ENCODE measurements at regions not wholly inside any gene's neighbourhood (a gene's known extent, or its start where the extent isn't known, plus 50 kb on each side); places are given as distances from the start of the nearest gene placed in this dataset.

DNA sequence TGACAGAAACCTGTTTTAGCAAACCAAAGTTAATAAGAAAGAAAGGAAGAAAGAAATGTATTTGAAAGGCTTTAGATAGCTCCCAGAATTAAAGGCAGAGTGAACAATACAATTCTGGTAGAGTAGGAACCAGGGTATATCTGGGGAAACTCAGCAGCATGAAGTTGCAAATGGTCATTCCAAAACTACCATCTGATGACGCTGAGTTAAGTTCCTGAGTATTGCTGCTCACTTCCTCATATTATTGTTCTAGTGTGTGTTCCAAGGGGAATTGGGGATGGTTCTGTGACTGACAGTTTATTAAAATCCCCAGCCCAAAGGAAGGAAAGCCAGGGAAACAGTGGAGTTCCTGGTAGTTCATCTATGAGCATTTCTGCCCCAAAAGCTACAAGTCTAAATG, 88.3 kb upstream of the FRMD4B start:
- TF ChIP-seq SP1 (IDR thresholded peaks at IDR 0.05), result no peak
- no peak for TF ChIP-seq BHLHE40 (IDR thresholded peaks at IDR 0.05; ENCODE audit: borderline replicate concordance)
- TF ChIP-seq FOXA1 (IDR thresholded peaks at IDR 0.05), result no peak
- no peak for TF ChIP-seq FOXM1 (IDR thresholded peaks at IDR 0.05; ENCODE audit: borderline replicate concordance)
- TF ChIP-seq, protein P1, sequence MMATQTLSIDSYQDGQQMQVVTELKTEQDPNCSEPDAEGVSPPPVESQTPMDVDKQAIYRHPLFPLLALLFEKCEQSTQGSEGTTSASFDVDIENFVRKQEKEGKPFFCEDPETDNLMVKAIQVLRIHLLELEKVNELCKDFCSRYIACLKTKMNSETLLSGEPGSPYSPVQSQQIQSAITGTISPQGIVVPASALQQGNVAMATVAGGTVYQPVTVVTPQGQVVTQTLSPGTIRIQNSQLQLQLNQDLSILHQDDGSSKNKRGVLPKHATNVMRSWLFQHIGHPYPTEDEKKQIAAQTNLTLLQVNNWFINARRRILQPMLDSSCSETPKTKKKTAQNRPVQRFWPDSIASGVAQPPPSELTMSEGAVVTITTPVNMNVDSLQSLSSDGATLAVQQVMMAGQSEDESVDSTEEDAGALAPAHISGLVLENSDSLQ (IDR thresholded peaks at IDR 0.05), result no peak
- no peak for TF ChIP-seq ELF4 (IDR thresholded peaks at IDR 0.05)
- TF ChIP-seq ARNT (IDR thresholded peaks at IDR 0.05), result no peak
- no peak for TF ChIP-seq NFRKB (IDR thresholded peaks at IDR 0.05)
- TF ChIP-seq SUZ12 (IDR thresholded peaks at IDR 0.05), result no peak
- no peak for TF ChIP-seq HDGF (IDR thresholded peaks at IDR 0.05; ENCODE audit: borderline replicate concordance)
- no peak for TF ChIP-seq TARDBP (IDR thresholded peaks at IDR 0.05)
- no peak for TF ChIP-seq L3MBTL2 (conservative IDR thresholded peaks at IDR 0.05)
- TF ChIP-seq LEF1 (IDR thresholded peaks at IDR 0.05; ENCODE audit: borderline replicate concordance), result no peak
- TF ChIP-seq FOXK2 (IDR thresholded peaks at IDR 0.05), result no peak
- CTCF ChIA-PET, result no interaction called here
- POLR2A ChIA-PET, result no interaction called here

GRCh38 chr3:69472093-69472492, 86.2 kb upstream of the FRMD4B start:
- ChIA-PET POLR2A (no interaction called here), CTCF (no interaction called here)
- TF ChIP-seq, protein P1 (IDR thresholded peaks at IDR 0.05), result no peak
- TF ChIP-seq ELF4 (IDR thresholded peaks at IDR 0.05) (no peak), CTBP1 (IDR thresholded peaks at IDR 0.05; ENCODE audit: borderline replicate concordance) (no peak), LEF1 (IDR thresholded peaks at IDR 0.05; ENCODE audit: borderline replicate concordance) (no peak), FOXK2 (IDR thresholded peaks at IDR 0.05) (no peak), SUZ12 (IDR thresholded peaks at IDR 0.05) (no peak), FOXM1 (IDR thresholded peaks at IDR 0.05; ENCODE audit: borderline replicate concordance) (no peak), BHLHE40 (IDR thresholded peaks at IDR 0.05; ENCODE audit: borderline replicate concordance) (no peak), NFRKB (IDR thresholded peaks at IDR 0.05) (no peak), SP1 (IDR thresholded peaks at IDR 0.05) (no peak), FOXA1 (IDR thresholded peaks at IDR 0.05) (no peak), ZNF384 (IDR thresholded peaks at IDR 0.05) (no peak)
- no peak for DNase-seq (ENCODE audit: extremely low spot score)

More for the DNA sequence above, 88.3 kb upstream of the FRMD4B start:
- no peak for DNase-seq (ENCODE audit: extremely low spot score)

DNA sequence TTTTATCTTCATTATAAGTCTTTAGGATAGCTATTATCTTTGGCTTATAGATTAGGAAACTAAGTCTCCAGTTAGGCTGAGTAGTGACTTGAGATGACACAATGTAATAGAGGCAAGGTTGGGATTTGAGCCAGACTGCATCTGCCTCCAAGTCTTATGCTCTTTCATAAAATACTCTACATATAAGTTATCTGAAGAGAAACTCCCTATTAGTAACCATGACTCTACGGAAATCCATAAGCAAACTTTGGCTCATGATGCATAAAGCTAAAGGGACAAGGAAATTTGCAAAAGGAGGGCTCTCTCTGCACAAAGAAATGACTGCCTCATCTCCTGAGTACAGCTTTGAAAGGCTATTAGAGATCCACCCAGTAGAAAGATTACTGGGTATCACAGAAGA, 77.6 kb upstream of the FRMD4B start:
- TF ChIP-seq HDGF (IDR thresholded peaks at IDR 0.05; ENCODE audit: borderline replicate concordance) (no peak), FOXA1 (IDR thresholded peaks at IDR 0.05) (no peak), ELF4 (IDR thresholded peaks at IDR 0.05) (no peak), BHLHE40 (IDR thresholded peaks at IDR 0.05; ENCODE audit: borderline replicate concordance) (no peak), CTBP1 (IDR thresholded peaks at IDR 0.05; ENCODE audit: borderline replicate concordance) (no peak), FOXK2 (IDR thresholded peaks at IDR 0.05) (no peak), ARNT (IDR thresholded peaks at IDR 0.05) (no peak), ZNF384 (IDR thresholded peaks at IDR 0.05) (no peak), FOXM1 (IDR thresholded peaks at IDR 0.05; ENCODE audit: borderline replicate concordance) (no peak), LEF1 (IDR thresholded peaks at IDR 0.05; ENCODE audit: borderline replicate concordance) (no peak), SUZ12 (IDR thresholded peaks at IDR 0.05) (no peak), TARDBP (IDR thresholded peaks at IDR 0.05) (no peak), SP1 (IDR thresholded peaks at IDR 0.05) (no peak)
- TF ChIP-seq, protein P1 (IDR thresholded peaks at IDR 0.05), result no peak
- no peak for DNase-seq (ENCODE audit: extremely low spot score)
- CTCF ChIA-PET, result no interaction called here
- POLR2A ChIA-PET, result no interaction called here

- DNase-seq (ENCODE audit: extremely low spot score), result no peak
- ChIA-PET POLR2A (no interaction called here), CTCF (no interaction called here)
- TF ChIP-seq ZNF384 (IDR thresholded peaks at IDR 0.05) (no peak), HDGF (IDR thresholded peaks at IDR 0.05; ENCODE audit: borderline replicate concordance) (no peak), ELF4 (IDR thresholded peaks at IDR 0.05) (no peak), ARNT (IDR thresholded peaks at IDR 0.05) (no peak), FOXK2 (IDR thresholded peaks at IDR 0.05) (no peak), L3MBTL2 (conservative IDR thresholded peaks at IDR 0.05) (no peak), NFRKB (IDR thresholded peaks at IDR 0.05) (no peak), SP1 (IDR thresholded peaks at IDR 0.05) (no peak), BHLHE40 (IDR thresholded peaks at IDR 0.05; ENCODE audit: borderline replicate concordance) (no peak)
- TF ChIP-seq, protein P1 (IDR thresholded peaks at IDR 0.05), result no peak
Observed at GRCh38 chr3:69462826-69463100, 76.9 kb upstream of the FRMD4B start.

DNA sequence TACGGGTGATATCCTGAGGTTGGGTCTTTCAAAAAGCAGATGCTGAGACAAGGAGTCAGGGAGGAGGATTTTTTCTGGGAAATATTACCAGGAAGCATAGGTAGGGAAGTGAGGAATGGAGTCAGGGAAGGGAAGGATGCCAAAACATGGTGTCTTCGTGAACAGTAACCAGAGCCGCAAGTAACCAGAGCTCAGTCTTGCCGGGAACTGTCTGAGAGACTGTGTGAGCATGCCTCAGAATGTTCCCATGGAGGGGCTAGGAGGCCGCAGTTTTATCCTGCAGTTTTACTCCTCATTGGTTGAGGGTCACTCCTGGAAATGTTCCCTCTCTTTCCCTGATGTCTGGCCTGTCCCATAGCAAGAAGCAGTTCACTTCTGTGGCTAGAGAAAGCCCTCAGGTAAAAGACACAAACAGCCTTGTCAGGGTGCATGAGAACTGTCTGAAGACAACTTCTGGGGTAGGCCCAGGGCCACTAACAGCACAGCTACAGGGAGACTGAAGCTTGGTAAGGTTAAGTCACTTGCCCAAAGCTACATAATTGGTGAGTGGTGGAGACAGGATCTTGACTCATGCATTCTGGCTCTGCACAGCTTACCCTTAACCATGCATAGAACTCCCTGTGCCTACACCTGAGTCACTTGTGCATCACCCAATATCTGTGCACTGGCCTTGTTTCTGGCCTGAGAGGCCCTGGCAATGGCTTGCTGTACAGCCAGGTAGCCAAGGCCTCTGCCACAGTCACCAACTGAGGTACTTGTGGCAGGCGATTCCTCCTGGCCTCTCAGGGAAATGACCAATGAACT, 76.3 kb upstream of the FRMD4B start:
- ChIA-PET CTCF (no interaction called here), POLR2A (no interaction called here)
- TF ChIP-seq ELF4 (IDR thresholded peaks at IDR 0.05) (no peak), SUZ12 (IDR thresholded peaks at IDR 0.05) (no peak), ARNT (IDR thresholded peaks at IDR 0.05) (no peak), FOXA1 (IDR thresholded peaks at IDR 0.05) (no peak), TARDBP (IDR thresholded peaks at IDR 0.05) (no peak), BHLHE40 (IDR thresholded peaks at IDR 0.05; ENCODE audit: borderline replicate concordance) (no peak), HDGF (IDR thresholded peaks at IDR 0.05; ENCODE audit: borderline replicate concordance) (no peak), ZNF384 (IDR thresholded peaks at IDR 0.05) (no peak), FOXM1 (IDR thresholded peaks at IDR 0.05; ENCODE audit: borderline replicate concordance) (no peak), NFRKB (IDR thresholded peaks at IDR 0.05) (no peak), CTBP1 (IDR thresholded peaks at IDR 0.05; ENCODE audit: borderline replicate concordance) (no peak), L3MBTL2 (conservative IDR thresholded peaks at IDR 0.05) (no peak), FOXK2 (IDR thresholded peaks at IDR 0.05) (no peak), SP1 (IDR thresholded peaks at IDR 0.05) (no peak), LEF1 (IDR thresholded peaks at IDR 0.05; ENCODE audit: borderline replicate concordance) (no peak)
- TF ChIP-seq, protein P1 (IDR thresholded peaks at IDR 0.05), result no peak
- no peak for DNase-seq (ENCODE audit: extremely low spot score)
